ENCODE measurements at regions not wholly inside any gene's neighbourhood (a gene's known extent, or its start where the extent isn't known, plus 50 kb on each side); places are given as distances from the start of the nearest gene placed in this dataset.
A peak's percentile ranks its signal among the peaks of the same experiment; 100 is the strongest.

DNA sequence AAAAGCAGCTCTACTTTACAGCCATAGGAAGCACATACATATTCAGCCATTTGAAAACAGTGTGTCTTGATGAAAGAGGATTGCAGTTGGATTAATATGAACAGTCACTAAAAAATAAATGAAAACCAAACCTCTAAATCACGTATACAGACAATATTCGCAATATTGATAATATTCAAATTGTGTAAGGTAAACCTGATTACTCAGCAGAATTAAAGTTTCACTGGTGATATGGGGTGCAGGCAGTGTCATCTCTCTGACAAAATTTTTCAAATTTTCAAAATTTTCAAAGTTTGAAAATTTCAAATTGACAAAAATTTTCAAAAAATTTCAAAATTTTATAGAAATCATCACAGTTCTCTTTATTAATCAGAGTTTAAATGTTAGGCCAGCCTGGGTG, 55.7 kb downstream of the FAT4 start (continued):
- TF ChIP-seq, protein P1, sequence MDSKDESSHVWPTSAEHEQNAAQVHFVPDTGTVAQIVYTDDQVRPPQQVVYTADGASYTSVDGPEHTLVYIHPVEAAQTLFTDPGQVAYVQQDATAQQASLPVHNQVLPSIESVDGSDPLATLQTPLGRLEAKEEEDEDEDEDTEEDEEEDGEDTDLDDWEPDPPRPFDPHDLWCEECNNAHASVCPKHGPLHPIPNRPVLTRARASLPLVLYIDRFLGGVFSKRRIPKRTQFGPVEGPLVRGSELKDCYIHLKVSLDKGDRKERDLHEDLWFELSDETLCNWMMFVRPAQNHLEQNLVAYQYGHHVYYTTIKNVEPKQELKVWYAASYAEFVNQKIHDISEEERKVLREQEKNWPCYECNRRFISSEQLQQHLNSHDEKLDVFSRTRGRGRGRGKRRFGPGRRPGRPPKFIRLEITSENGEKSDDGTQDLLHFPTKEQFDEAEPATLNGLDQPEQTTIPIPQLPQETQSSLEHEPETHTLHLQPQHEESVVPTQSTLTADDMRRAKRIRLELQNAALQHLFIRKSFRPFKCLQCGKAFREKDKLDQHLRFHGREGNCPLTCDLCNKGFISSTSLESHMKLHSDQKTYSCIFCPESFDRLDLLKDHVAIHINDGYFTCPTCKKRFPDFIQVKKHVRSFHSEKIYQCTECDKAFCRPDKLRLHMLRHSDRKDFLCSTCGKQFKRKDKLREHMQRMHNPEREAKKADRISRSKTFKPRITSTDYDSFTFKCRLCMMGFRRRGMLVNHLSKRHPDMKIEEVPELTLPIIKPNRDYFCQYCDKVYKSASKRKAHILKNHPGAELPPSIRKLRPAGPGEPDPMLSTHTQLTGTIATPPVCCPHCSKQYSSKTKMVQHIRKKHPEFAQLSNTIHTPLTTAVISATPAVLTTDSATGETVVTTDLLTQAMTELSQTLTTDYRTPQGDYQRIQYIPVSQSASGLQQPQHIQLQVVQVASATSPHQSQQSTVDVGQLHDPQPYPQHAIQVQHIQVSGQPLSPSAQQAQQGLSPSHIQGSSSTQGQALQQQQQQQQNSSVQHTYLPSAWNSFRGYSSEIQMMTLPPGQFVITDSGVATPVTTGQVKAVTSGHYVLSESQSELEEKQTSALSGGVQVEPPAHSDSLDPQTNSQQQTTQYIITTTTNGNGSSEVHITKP (CRISPR knock-in tag; IDR thresholded peaks at IDR 0.05; ENCODE audit: low read depth) = no peak
- no peak for TF ChIP-seq JUND (CRISPR knock-in tag; IDR thresholded peaks at IDR 0.05)
- TF ChIP-seq MAFK (conservative IDR thresholded peaks at IDR 0.05 in 1 of 2, IDR thresholded peaks at IDR 0.05 in 1 of 2; ENCODE audit: low read length in 2 of 2) = peak; percentile 77 to 89
- TF ChIP-seq ZSCAN29 (CRISPR knock-in tag; conservative IDR thresholded peaks at IDR 0.05) = no peak

DNA sequence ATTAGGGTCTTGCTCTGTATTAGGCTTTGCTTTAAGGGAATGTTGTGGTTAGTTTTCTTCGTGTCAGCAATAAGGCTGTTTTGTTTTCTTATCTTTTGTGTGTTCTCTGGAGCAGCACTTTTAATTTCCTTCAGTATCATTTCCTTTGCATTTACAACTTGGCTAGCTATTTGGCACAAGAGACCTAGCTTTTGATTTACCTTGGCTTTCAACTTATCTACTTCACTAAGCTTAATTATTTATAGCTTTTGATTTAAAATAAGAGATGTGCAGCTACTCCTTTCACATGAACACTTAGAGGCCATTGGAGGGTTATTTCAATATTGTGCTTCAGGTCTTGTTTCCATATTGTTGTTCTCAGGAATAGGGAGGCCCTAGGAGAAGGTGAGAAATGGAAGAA, 68.2 kb downstream of the FAT4 start:
- H3K4me3 ChIP-seq (replicated peaks in 1 of 3; ENCODE audit: insufficient read depth in 1 of 3, low read depth in 2 of 3, low read length in 3 of 3) = no peak overlapping the region
- in situ Hi-C loops (cut with HindIII; ENCODE audit: extremely low pct_ligation_motif_present, low pct_unique_long_range_greater_than_20kb) = no loop called here
- POLR2A ChIA-PET = no interaction called here
- ATAC-seq = no peak
- H3K27me3 ChIP-seq (ENCODE audit: control insufficient read depth in 1 of 2, insufficient read depth in 2 of 2, low read length in 2 of 2) = no peaks in the 10 kb centered on the region
- TF ChIP-seq MAFK (conservative IDR thresholded peaks at IDR 0.05 in 1 of 2, IDR thresholded peaks at IDR 0.05 in 1 of 2; ENCODE audit: low read length in 2 of 2) (0 out of 4 replicates have a peak, but pooled peaks of 1 of the 2 experiments have one; percentile 3), KAT8 (CRISPR knock-in tag; IDR thresholded peaks at IDR 0.05) (no peak), NFYB (CRISPR knock-in tag; IDR thresholded peaks at IDR 0.05) (no peak), GLI4 (CRISPR knock-in tag; IDR thresholded peaks at IDR 0.05; ENCODE audit: borderline replicate concordance) (no peak), ELF1 (CRISPR knock-in tag; IDR thresholded peaks at IDR 0.05) (no peak), MAFF (IDR thresholded peaks at IDR 0.05; ENCODE audit: low read depth, low read length) (0 out of 2 replicates have a peak, but pooled peaks have one; percentile 19)
- TF ChIP-seq, protein P2, sequence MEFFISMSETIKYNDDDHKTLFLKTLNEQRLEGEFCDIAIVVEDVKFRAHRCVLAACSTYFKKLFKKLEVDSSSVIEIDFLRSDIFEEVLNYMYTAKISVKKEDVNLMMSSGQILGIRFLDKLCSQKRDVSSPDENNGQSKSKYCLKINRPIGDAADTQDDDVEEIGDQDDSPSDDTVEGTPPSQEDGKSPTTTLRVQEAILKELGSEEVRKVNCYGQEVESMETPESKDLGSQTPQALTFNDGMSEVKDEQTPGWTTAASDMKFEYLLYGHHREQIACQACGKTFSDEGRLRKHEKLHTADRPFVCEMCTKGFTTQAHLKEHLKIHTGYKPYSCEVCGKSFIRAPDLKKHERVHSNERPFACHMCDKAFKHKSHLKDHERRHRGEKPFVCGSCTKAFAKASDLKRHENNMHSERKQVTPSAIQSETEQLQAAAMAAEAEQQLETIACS (CRISPR knock-in tag; IDR thresholded peaks at IDR 0.05) = no peak
- TF ChIP-seq, protein P3, sequence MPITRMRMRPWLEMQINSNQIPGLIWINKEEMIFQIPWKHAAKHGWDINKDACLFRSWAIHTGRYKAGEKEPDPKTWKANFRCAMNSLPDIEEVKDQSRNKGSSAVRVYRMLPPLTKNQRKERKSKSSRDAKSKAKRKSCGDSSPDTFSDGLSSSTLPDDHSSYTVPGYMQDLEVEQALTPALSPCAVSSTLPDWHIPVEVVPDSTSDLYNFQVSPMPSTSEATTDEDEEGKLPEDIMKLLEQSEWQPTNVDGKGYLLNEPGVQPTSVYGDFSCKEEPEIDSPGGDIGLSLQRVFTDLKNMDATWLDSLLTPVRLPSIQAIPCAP (CRISPR knock-in tag; IDR thresholded peaks at IDR 0.05; ENCODE audit: low read depth) = no peak
- H3K36me3 ChIP-seq (replicated peaks in 1 of 2; ENCODE audit: control insufficient read depth in 1 of 2, insufficient read depth in 2 of 2, low read length in 2 of 2) = no peaks in the 10 kb centered on the region
- H2AFZ ChIP-seq (ENCODE audit: low read length) = no peak overlapping the region
- intact Hi-C loops (cut with micrococcal nuclease; ENCODE audit: unreplicated experiment) = no loop called here
- FAIRE-seq = no peak
- no TSS peak for BruUV-seq (replicated peaks)
- H3K4me2 ChIP-seq (ENCODE audit: low read depth, low read length) = no peak overlapping the region
- no peak for DNase-seq (ENCODE audit: low spot score)
- WGBS (ENCODE audit: low lambda C conversion rate) = 8% methylated on average over 1 of the region's 1 CpG
- no peak overlapping the region for H3K9ac ChIP-seq (ENCODE audit: insufficient read depth, low read depth, low read length)
- no peaks in the 10 kb centered on the region for H3K9me3 ChIP-seq (ENCODE audit: low read length)
- CTCF ChIA-PET (ENCODE audit: low intra/inter-chr PET ratio, low total read pairs) = no interaction called here
- H3K4me1 ChIP-seq (ENCODE audit: insufficient read depth, low read length) = no peaks in the 10 kb centered on the region
- no peaks in the 10 kb centered on the region for H3K79me2 ChIP-seq (ENCODE audit: insufficient read depth, low read length)
- no peak overlapping the region for H3K27ac ChIP-seq (ENCODE audit: extremely low read length, insufficient read depth, low read length)
- no peaks in the 10 kb centered on the region for H4K20me1 ChIP-seq (ENCODE audit: insufficient read depth, low read length)
